H9 (cell line): ENCODE measurements at regions not wholly inside any gene's neighbourhood (a gene's known extent, or its start where the extent isn't known, plus 50 kb on each side); places are given as distances from the start of the nearest gene placed in this dataset.

Experiments used
- DNase-seq: peaks from one replicate; pipeline ENCODE4 v3.0.0-alpha.2; 2017
- H2AFZ ChIP-seq: one replicate; pipeline ENCODE4 v1.6.1; 2013; ENCODE audit warnings: mild to moderate bottlenecking, low read length, control low read depth, moderate library complexity
- H2AK5ac ChIP-seq: 2 replicates; pipeline ENCODE4 v1.6.1; 2013; ENCODE audit warnings: low read length, control low read depth, mixed read lengths; ENCODE audit not compliant: insufficient read length
- H2BK120ac ChIP-seq: one replicate; pipeline ENCODE4 v1.6.1; 2013; ENCODE audit warnings: low read depth, mild to moderate bottlenecking, low read length, control low read depth, inconsistent platforms; ENCODE audit not compliant: poor library complexity, severe bottlenecking
- H2BK12ac ChIP-seq: 2 replicates; pipeline ENCODE4 v1.6.1; 2013; ENCODE audit warnings: low read length, control low read depth, mixed read lengths, low read depth; ENCODE audit not compliant: insufficient read length
- H2BK15ac ChIP-seq: 2 replicates; pipeline ENCODE4 v1.6.1; 2013; ENCODE audit warnings: low read depth, low read length, control low read depth
- H2BK20ac ChIP-seq: one replicate; pipeline ENCODE4 v1.6.1; 2013; ENCODE audit warnings: low read depth, mild to moderate bottlenecking, low read length, control low read depth, inconsistent platforms; ENCODE audit not compliant: poor library complexity, severe bottlenecking
- H2BK5ac ChIP-seq: 2 replicates; pipeline ENCODE4 v1.6.1; 2013; ENCODE audit warnings: low read length, control low read depth, mixed read lengths; ENCODE audit not compliant: insufficient read length
- H3K14ac ChIP-seq: 2 replicates; pipeline ENCODE4 v1.6.1; 2013; ENCODE audit warnings: low read length, control low read depth; ENCODE audit not compliant: insufficient read depth
- H3K18ac ChIP-seq: 2 replicates; pipeline ENCODE4 v1.6.1; 2013; ENCODE audit warnings: low read depth, mild to moderate bottlenecking, mixed read lengths, low read length, control low read depth; ENCODE audit not compliant: insufficient read length
- H3K23ac ChIP-seq: 2 replicates; pipeline ENCODE4 v1.6.1; 2013; ENCODE audit warnings: low read length, control low read depth, mixed read lengths, low read depth; ENCODE audit not compliant: insufficient read length
- H3K23me2 ChIP-seq: 2 replicates; pipeline ENCODE4 v1.6.1; 2013; ENCODE audit warnings: low read depth, mild to moderate bottlenecking, mixed read lengths, low read length, control low read depth; ENCODE audit not compliant: insufficient read length, poor library complexity, severe bottlenecking
- H3K27ac ChIP-seq: 2 replicates; pipeline ENCODE4 v1.5.1; 2013; ENCODE audit warnings: low read length, control low read depth, mixed read lengths, low read depth; ENCODE audit not compliant: insufficient read length
- H3K27me3 ChIP-seq: 2 replicates; pipeline ENCODE4 v1.6.1; 2013; ENCODE audit warnings: low read length, control low read depth, inconsistent platforms; ENCODE audit not compliant: insufficient read depth
- H3K4ac ChIP-seq: 2 replicates; pipeline ENCODE4 v1.6.1; 2013; ENCODE audit warnings: low read depth, mild to moderate bottlenecking, control low read depth, inconsistent platforms, low read length, moderate library complexity
- H3K4me1 ChIP-seq: 2 replicates; pipeline ENCODE4 v1.6.1; 2013; ENCODE audit warnings: low read length, control low read depth, inconsistent platforms; ENCODE audit not compliant: insufficient read depth
- H3K4me2 ChIP-seq: 2 replicates; pipeline ENCODE4 v1.6.1; 2013; ENCODE audit warnings: low read length, control low read depth, mixed read lengths; ENCODE audit not compliant: insufficient read length, insufficient read depth
- H3K56ac ChIP-seq: 2 replicates; pipeline ENCODE4 v1.6.1; 2013; ENCODE audit warnings: low read depth, mild to moderate bottlenecking, mixed read lengths, low read length, control low read depth; ENCODE audit not compliant: insufficient read length
- H3K79me1 ChIP-seq: 2 replicates; pipeline ENCODE4 v1.6.1; 2013; ENCODE audit warnings: low read depth, mild to moderate bottlenecking, moderate library complexity, low read length, control low read depth, inconsistent platforms; ENCODE audit not compliant: insufficient read depth, poor library complexity, severe bottlenecking
- H3K79me2 ChIP-seq: 2 replicates; pipeline ENCODE4 v1.6.1; 2013; ENCODE audit warnings: low read length, control low read depth, inconsistent platforms; ENCODE audit not compliant: insufficient read depth
- H3K9ac ChIP-seq: 2 replicates; pipeline ENCODE4 v1.6.1; 2013; ENCODE audit warnings: low read length, control low read depth, mixed read lengths; ENCODE audit not compliant: insufficient read length; ENCODE audit errors: extremely low read depth
- H3K9me3 ChIP-seq: one replicate; pipeline ENCODE4 v1.6.1; 2013; ENCODE audit warnings: low read depth, low read length, inconsistent platforms; ENCODE audit not compliant: control insufficient read depth
- H3T11ph ChIP-seq: one replicate; pipeline ENCODE4 v1.6.1; 2013; ENCODE audit warnings: mild to moderate bottlenecking, low read length, control low read depth, inconsistent platforms
- H4K20me1 ChIP-seq: one replicate; pipeline ENCODE4 v1.6.1; 2013; ENCODE audit not compliant: control insufficient read depth, insufficient read length, insufficient read depth
- H4K5ac ChIP-seq: 2 replicates; pipeline ENCODE4 v1.6.1; 2013; ENCODE audit warnings: low read depth, mild to moderate bottlenecking, mixed read lengths, low read length, control low read depth; ENCODE audit not compliant: insufficient read length
- H4K8ac ChIP-seq: replicated peaks from 2 replicates; pipeline ENCODE4 v1.6.1; 2013; ENCODE audit warnings: low read length, control low read depth, mixed read lengths, low read depth; ENCODE audit not compliant: insufficient read length
- H4K91ac ChIP-seq: 2 replicates; pipeline ENCODE4 v1.6.1; 2013; ENCODE audit warnings: low read depth, mild to moderate bottlenecking, moderate library complexity, mixed read lengths, low read length, control low read depth; ENCODE audit not compliant: insufficient read length
- H3K27ac Mint-ChIP-seq, 3 experiments: 2 replicates in 2 of 3; 3 replicates in 1 of 3; pipeline ENCODE4 v1.8.0; 2020 to 2021; ENCODE audit warnings: mixed read lengths in 3 of 3, mild to moderate bottlenecking in 1 of 3, moderate library complexity in 1 of 3
- H3K27me3 Mint-ChIP-seq: 2 replicates; pipeline ENCODE4 v1.8.0; 2021; ENCODE audit warnings: low read depth, mild to moderate bottlenecking, moderate library complexity, mixed read lengths
- H3K36me3 Mint-ChIP-seq, 3 experiments: 2 replicates in 2 of 3; 3 replicates in 1 of 3; pipeline ENCODE4 v1.8.0; 2020 to 2021; ENCODE audit warnings: low read depth in 3 of 3, mixed read lengths in 3 of 3; ENCODE audit not compliant: insufficient read depth in 1 of 3
- H3K4me1 Mint-ChIP-seq, 2 experiments: 2 replicates each; pipeline ENCODE4 v1.8.0; 2020; ENCODE audit warnings: mixed read lengths in 2 of 2
- H3K4me3 Mint-ChIP-seq, 2 experiments: 2 replicates in 1 of 2; 3 replicates in 1 of 2; pipeline ENCODE4 v1.8.0; 2020 to 2021; ENCODE audit warnings: mild to moderate bottlenecking in 2 of 2, mixed read lengths in 2 of 2, moderate library complexity in 1 of 2
- H3K9me3 Mint-ChIP-seq, 2 experiments: 2 replicates in 1 of 2; 3 replicates in 1 of 2; pipeline ENCODE4 v1.8.0; 2020; ENCODE audit warnings: mild to moderate bottlenecking in 2 of 2, mixed read lengths in 2 of 2, moderate library complexity in 1 of 2
- CTCF ChIP-seq: fragments of 200-600 bp; sonication (generic); conservative IDR thresholded peaks from 3 replicates; pipeline ENCODE4 v1.8.0; 2021; ENCODE audit warnings: antibody characterized with exemption, mild to moderate bottlenecking

- H3K9me3 ChIP-seq: no peaks in the 10 kb centered on the region
- no peaks in the 10 kb centered on the region for H4K20me1 ChIP-seq
- H3K4ac ChIP-seq: no peak overlapping the region
- H2AFZ ChIP-seq: no peak overlapping the region
- H3K23me2 ChIP-seq: no peaks in the 10 kb centered on the region
- Mint-ChIP-seq H3K4me3 (no peak overlapping the region), H3K27me3 (peaks cover 2% of the 10 kb centered on the region), H3K36me3 (no peaks in the 10 kb centered on the region), H3K9me3 (no peaks in the 10 kb centered on the region), H3K4me1 (no peaks in the 10 kb centered on the region), H3K27ac (no peak overlapping the region)
- H3K79me1 ChIP-seq: no peaks in the 10 kb centered on the region
- H3K4me2 ChIP-seq: no peak overlapping the region
- no peak overlapping the region for H3K56ac ChIP-seq
- no peak overlapping the region for H3T11ph ChIP-seq
- no peak overlapping the region for H2BK120ac ChIP-seq
- no peak overlapping the region for H2AK5ac ChIP-seq
- no peak overlapping the region for H2BK5ac ChIP-seq
- no peak for DNase-seq
- H4K91ac ChIP-seq: no peak overlapping the region
- H2BK12ac ChIP-seq: no peak overlapping the region
- H3K18ac ChIP-seq: no peak overlapping the region
- no peak overlapping the region for H2BK20ac ChIP-seq
- no peaks in the 10 kb centered on the region for H3K27me3 ChIP-seq
- H4K5ac ChIP-seq: no peak overlapping the region
- H3K23ac ChIP-seq: no peak overlapping the region
- no peak overlapping the region for H3K9ac ChIP-seq
- no peak for TF ChIP-seq CTCF
- H3K14ac ChIP-seq: no peak overlapping the region
- no peak overlapping the region for H4K8ac ChIP-seq
- H2BK15ac ChIP-seq: no peak overlapping the region
- no peaks in the 10 kb centered on the region for H3K79me2 ChIP-seq
- no peak overlapping the region for H3K27ac ChIP-seq
- H3K4me1 ChIP-seq: no peaks in the 10 kb centered on the region
These were observed 151.3 kb upstream of the DCN start for GRCh38 chr12:91333966-91334365.
